Neutrophil (primary cell): ENCODE measurements at regions not wholly inside any gene's neighbourhood (a gene's known extent, or its start where the extent isn't known, plus 50 kb on each side); places are given as distances from the start of the nearest gene placed in this dataset.

ENCODE experiments used
- H3K27ac ChIP-seq: fragments of 200-600 bp; sonication (generic); 2 replicates; pipeline ENCODE4 v1.5.1; 2016; ENCODE audit warnings: mild to moderate bottlenecking, moderate library complexity
- H3K27me3 ChIP-seq: fragments of 200-600 bp; sonication (generic); 2 replicates; pipeline ENCODE4 v1.6.0; 2016; ENCODE audit warnings: mild to moderate bottlenecking
- H3K36me3 ChIP-seq: fragments of 200-600 bp; sonication (generic); 2 replicates; pipeline ENCODE4 v1.5.1; 2017
- H3K4me1 ChIP-seq, 2 experiments: fragments of 200-600 bp in 1 of 2; sonication (generic) in 1 of 2; 1 replicate in 1 of 2; 2 replicates in 1 of 2; pipeline versions ENCODE4 v1.5.1 to v1.6.1; 2013 to 2016; ENCODE audit warnings: low read depth in 1 of 2, low read length in 1 of 2, mild to moderate bottlenecking in 1 of 2, moderate library complexity in 1 of 2; ENCODE audit not compliant: control insufficient read depth in 1 of 2, insufficient read depth in 1 of 2
- H3K4me3 ChIP-seq, 2 experiments: fragments of 200-600 bp in 1 of 2; sonication (generic) in 1 of 2; 1 replicate in 1 of 2; 2 replicates in 1 of 2; pipeline ENCODE4 v1.5.1; 2013 to 2016; ENCODE audit warnings: low read depth in 1 of 2, low read length in 1 of 2, mild to moderate bottlenecking in 1 of 2, moderate library complexity in 1 of 2
- H3K9me3 ChIP-seq: fragments of 200-600 bp; sonication (generic); 2 replicates; pipeline ENCODE4 v1.5.1; 2016
- TF ChIP-seq, protein P1 (sequence below): fragments of 200-600 bp; sonication (generic); IDR thresholded peaks from 2 replicates; pipeline ENCODE4 v1.5.1; 2016; ENCODE audit warnings: antibody characterized with exemption

DNA sequence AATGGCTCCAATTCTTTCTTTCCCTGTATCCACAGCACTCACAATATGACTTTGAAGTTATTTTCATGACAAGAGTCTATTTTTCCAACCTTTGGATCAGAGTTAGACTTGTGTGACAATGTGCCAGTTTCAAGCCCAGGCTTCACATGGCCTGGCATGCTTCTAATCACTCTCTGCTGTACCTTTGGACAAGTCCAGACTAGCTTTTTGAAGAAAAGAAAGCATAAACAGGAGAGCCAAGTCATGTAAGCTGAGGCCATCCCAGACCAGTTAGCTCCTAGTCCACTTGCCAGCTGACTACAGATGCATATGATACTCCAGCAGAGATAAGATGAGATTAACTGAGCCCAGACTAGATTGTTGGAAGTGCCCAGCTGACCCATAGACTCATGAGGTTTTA, 513.6 kb upstream of the C9orf72 start:
- no peaks in the 10 kb centered on the region for H3K36me3 ChIP-seq
- no peak overlapping the region for H3K4me3 ChIP-seq
- TF ChIP-seq, protein P1, sequence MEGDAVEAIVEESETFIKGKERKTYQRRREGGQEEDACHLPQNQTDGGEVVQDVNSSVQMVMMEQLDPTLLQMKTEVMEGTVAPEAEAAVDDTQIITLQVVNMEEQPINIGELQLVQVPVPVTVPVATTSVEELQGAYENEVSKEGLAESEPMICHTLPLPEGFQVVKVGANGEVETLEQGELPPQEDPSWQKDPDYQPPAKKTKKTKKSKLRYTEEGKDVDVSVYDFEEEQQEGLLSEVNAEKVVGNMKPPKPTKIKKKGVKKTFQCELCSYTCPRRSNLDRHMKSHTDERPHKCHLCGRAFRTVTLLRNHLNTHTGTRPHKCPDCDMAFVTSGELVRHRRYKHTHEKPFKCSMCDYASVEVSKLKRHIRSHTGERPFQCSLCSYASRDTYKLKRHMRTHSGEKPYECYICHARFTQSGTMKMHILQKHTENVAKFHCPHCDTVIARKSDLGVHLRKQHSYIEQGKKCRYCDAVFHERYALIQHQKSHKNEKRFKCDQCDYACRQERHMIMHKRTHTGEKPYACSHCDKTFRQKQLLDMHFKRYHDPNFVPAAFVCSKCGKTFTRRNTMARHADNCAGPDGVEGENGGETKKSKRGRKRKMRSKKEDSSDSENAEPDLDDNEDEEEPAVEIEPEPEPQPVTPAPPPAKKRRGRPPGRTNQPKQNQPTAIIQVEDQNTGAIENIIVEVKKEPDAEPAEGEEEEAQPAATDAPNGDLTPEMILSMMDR, result no peak
- H3K27me3 ChIP-seq, result no peaks in the 10 kb centered on the region
- H3K4me1 ChIP-seq, result no peaks in the 10 kb centered on the region
- H3K9me3 ChIP-seq, result no peaks in the 10 kb centered on the region
- no peak overlapping the region for H3K27ac ChIP-seq

DNA sequence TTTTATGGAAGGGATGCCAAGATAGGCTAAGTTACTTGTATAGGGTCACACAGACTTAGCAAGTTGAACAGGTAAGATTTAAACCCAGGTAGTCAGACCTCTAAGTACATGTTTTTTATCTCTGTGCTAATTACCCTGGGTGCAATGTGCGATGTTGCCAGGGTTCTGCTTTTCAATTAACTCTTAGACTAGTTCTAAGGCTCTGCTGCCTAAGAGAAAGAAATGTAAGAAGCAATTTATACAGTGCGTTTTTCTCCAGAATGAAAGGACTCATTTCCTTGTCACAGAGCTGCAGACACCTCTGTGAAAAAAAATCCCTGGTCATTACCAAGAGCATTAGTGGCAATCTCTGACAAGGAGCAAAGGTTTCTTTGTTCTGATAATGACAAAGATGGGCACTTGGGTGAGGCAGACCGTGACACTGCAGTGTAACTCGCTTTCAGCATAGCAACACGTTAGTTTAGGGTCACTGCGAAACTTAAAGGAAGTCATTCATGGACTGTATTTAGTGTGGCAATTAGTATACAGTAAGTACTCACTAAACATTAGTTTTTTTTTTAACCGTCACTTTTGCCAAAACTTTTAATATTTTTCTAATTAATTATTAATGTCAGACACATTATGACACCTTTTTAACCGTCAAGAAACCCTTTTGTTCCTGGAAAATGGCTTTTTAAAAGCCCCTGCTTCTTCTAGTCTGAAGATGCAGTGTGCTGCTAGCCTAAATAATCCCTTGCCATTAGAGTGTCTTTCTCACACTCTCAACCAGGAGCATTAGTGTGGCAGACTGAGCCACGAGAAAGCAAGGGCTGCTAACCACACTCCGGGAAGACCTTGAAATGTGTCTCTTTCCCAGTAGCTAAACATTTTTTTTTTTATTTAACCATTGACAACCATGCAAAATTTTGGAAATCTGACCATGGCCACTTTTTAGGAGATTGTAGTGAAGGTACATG, 520.0 kb upstream of the C9orf72 start:
- Histone ChIP-seq H3K9me3 (no peaks in the 10 kb centered on the region), H3K4me1 (no peaks in the 10 kb centered on the region), H3K27me3 (no peaks in the 10 kb centered on the region), H3K4me3 (no peak overlapping the region), H3K36me3 (no peaks in the 10 kb centered on the region), H3K27ac (no peak overlapping the region)
- TF ChIP-seq, protein P1, result no peak

GRCh38 chr9:28101509-28101908, 528.2 kb upstream of the C9orf72 start:
- TF ChIP-seq, protein P1, result no peak
- no peak overlapping the region for H3K4me3 ChIP-seq
- H3K36me3 ChIP-seq, result no peaks in the 10 kb centered on the region
- no peaks in the 10 kb centered on the region for H3K27me3 ChIP-seq
- no peaks in the 10 kb centered on the region for H3K4me1 ChIP-seq
- no peak overlapping the region for H3K27ac ChIP-seq
- H3K9me3 ChIP-seq, result no peaks in the 10 kb centered on the region

- no peaks in the 10 kb centered on the region for H3K9me3 ChIP-seq
- no peaks in the 10 kb centered on the region for H3K4me1 ChIP-seq
- H3K27me3 ChIP-seq, result no peaks in the 10 kb centered on the region
- TF ChIP-seq, protein P1, result no peak
- H3K36me3 ChIP-seq, result no peaks in the 10 kb centered on the region
- no peak overlapping the region for H3K4me3 ChIP-seq
- no peak overlapping the region for H3K27ac ChIP-seq
Measured at GRCh38 chr9:28105001-28105400, 531.7 kb upstream of the C9orf72 start.

- Histone ChIP-seq H3K4me1 (no peaks in the 10 kb centered on the region), H3K27me3 (no peaks in the 10 kb centered on the region), H3K27ac (no peak overlapping the region), H3K36me3 (no peaks in the 10 kb centered on the region), H3K4me3 (no peak overlapping the region), H3K9me3 (no peaks in the 10 kb centered on the region)
- TF ChIP-seq, protein P1, result no peak
Measured at GRCh38 chr9:28120184-28120583, 546.9 kb upstream of the C9orf72 start.
